CMK (cell line): ENCODE measurements at regions not wholly inside any gene's neighbourhood (a gene's known extent, or its start where the extent isn't known, plus 50 kb on each side); places are given as distances from the start of the nearest gene placed in this dataset.
"Not testable (repeated sequence)": the region's sequence is repeated elsewhere in the genome, so short reads cannot be mapped to it uniquely, and the experiment has no call there.

ENCODE experiments used
- DNase-seq: peaks from one replicate; pipeline ENCODE4 v3.0.0-alpha.2; 2010; ENCODE audit warnings: low read depth

DNA sequence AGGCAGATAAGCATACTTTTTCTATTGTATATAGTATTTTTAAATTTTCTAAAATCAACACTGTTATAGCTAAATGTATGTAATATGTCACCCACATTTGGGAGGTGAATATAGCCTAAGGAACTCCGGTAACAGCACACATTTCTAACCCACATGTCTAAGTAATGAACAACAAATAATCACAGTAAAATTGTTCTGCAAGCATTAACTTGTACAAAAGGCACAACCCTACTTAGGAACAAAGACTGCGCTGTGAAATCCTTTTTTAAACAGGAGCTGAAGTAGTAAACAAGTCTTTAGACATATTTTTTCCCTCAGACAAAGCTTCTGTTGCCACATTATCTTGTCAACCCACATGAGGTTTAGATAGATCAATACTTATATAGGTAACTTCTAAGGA is 872.4 kb upstream of the SLC35B3 start:
- no peak for DNase-seq

- no peak for DNase-seq
These were observed 871.8 kb upstream of the SLC35B3 start for GRCh38 chr6:9307187-9307586.

DNA sequence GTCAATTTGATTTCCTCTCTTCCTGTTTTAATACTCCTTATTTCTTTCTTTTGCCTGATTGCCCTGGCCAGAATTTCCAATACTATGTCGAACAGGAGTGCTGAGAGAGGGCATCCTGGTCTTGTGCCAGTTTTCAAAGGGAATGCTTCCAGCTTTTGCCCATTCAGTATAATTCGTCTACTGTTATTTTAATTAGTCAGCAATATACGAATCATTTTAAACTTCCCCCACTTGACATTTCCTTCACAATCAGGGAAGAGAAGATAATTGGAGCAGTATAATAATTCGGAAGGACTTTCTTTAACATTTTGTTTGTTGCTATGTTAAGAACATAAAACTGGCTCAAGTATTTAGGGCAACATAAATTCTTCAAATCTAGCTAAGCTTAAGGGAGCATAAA is 860.3 kb upstream of the SLC35B3 start:
- DNase-seq: no peak

GRCh38 chr6:9292975-9293374 is 857.6 kb upstream of the SLC35B3 start:
- DNase-seq: no peak

DNA sequence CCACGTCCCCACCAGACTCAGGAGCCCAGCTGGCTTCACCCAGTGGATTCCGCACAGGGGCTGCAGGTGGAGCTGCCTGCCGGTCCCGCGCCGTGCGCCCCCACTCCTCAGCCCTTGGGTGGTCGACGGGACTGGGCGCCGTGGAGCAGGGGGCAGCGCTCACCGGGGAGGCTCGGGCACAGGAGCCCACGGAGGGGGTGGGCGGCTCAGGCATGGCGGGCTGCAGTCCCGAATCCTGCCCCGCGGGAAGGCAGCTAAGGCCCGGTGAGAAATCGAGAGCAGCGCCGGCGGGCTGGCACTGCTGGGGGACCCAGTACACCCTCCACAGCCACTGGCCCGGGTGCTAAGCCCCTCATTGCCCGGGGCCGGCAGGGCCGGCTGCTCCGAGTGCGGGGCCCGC is 855.0 kb upstream of the SLC35B3 start:
- DNase-seq: not testable (repeated sequence)

DNA sequence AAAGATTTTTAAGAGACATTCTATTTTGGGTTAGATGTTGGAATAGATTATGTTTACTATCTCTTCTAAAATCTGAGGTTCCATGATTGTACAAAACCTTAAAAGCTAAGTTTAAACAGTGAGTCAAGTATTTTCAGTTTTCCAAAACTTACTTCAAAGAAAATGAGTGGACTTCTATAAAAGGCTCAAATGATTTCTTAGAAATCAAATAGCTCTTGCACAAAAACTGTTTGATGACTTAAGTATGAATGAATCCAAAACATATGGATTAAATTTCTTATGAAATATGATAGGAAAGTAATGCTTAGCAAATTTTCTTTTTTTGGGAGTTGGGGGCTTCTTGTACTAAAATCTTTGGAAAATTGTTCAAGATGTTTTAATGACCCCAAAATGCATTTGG is 837.3 kb upstream of the SLC35B3 start:
- no peak for DNase-seq

GRCh38 chr6:9266741-9267140 is 831.4 kb upstream of the SLC35B3 start:
- no peak for DNase-seq

DNA sequence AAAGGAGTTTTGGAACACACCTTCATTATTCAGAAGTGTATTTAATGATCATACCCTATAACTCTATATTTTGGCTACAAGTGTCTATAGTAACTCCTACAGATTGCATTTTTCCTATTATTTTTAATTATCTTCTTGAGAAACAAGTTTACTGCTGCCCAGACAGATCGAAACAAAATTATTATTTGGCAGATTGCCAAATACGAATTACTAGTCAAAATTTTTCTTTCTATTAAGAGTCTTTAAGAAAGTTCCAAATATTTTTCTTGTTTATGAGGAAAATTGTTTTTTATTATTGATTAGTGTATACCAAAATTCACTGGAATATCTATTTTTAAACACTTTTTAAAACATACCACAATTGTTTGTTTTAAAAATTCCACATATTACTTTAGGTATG is 821.9 kb upstream of the SLC35B3 start:
- DNase-seq: no peak

DNA sequence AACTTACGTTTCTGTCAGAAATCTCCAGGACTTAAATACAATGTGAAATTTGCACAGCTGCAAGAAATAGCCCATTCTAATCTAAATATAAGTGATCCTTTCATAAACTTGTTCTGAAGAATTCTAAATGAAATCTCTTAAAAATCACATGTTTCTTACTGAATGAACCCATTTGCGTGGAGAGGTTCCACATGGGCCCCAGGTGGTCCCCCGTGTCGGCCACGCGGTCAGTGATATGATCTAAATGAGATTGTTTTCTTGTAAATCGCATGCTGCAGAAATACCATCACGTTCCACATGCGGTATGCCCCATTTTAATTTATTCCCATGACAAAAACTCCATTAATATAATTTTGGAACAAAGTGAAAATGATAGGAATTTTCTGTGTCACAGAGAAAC is 818.9 kb upstream of the SLC35B3 start:
- DNase-seq: no peak

- DNase-seq: no peak
These were observed 817.5 kb upstream of the SLC35B3 start for GRCh38 chr6:9252799-9253198.

DNA sequence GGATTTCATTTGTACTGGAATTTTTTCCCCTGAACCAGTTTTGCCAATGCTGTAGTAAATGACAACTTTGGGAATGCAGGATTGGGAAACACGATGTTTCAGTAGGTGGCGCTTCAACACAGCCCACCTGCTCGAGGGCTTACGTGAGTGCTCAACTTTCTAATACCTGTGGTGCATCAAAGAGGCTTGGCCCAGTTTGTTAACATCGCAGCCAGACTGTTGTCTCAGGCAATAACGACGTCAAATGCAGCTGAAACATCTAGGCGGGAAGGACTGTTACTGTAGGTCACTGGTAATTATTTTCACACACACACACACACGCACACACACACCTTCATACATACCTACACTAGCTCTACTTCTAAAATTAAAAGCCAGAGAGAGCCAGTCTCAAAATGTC is 815.5 kb upstream of the SLC35B3 start:
- no peak for DNase-seq

DNA sequence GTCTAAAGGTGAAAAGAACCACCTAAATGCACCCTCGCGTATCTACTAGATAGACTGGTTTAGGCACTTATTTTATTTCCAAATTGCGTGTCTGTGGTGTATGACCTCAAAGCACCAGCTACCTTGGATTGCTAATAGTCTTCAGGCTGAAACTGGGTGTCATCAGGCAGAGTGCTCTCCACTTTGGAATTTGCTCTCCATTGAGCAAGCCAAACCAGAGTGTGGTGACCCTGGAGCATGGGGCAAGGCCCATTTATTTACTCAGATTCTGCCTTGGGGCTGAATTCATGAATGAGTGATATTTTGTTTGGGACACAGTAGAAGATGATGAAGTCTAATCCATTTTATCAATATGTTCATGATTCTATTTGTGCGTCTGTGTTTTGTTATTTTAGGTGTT is 812.8 kb upstream of the SLC35B3 start:
- no peak for DNase-seq

- DNase-seq: no peak
These were observed 805.5 kb upstream of the SLC35B3 start for GRCh38 chr6:9240861-9241260.

DNA sequence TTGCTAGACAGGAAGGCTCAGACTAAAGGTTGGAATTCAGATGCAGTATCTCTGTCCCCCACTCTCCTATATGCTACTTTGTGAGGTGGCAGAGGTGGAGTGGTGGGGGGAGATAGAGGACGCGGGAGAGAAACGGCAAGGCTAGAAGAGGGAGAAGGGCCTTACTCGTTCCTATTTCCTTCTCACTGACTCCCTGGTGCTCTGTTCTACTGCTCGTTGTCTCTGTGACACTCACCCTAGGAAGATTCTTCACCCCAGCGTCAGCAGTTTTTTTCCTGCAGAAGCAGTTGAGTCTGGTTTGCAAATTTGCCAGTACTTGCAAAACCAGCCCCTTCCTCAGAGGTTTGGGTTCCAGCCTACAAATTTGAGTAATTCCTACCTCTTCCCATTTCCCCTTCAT is 801.1 kb upstream of the SLC35B3 start:
- no peak for DNase-seq

DNA sequence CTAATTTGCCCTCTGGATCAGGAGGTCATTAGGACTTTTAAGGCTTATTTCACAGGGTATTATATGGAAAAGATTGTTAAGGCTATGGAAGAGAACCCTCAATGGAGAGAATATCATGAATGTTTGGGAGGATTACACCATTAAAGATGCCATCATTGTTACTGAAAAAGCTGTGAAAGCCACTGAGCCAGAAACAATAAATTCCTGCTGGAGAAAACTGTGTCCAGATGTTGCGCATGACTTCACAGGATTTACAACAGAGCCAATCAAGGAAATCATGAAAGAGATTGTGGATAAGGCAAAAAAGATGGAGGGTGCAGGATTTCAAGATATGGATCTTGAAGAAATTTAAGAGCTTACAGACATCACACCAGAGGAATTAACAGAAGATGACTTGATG is 798.3 kb upstream of the SLC35B3 start:
- DNase-seq: no peak

GRCh38 chr6:9233226-9233625 is 797.9 kb upstream of the SLC35B3 start:
- DNase-seq: no peak

GRCh38 chr6:9225441-9225871 is 790.1 kb upstream of the SLC35B3 start:
- DNase-seq: no peak

DNA sequence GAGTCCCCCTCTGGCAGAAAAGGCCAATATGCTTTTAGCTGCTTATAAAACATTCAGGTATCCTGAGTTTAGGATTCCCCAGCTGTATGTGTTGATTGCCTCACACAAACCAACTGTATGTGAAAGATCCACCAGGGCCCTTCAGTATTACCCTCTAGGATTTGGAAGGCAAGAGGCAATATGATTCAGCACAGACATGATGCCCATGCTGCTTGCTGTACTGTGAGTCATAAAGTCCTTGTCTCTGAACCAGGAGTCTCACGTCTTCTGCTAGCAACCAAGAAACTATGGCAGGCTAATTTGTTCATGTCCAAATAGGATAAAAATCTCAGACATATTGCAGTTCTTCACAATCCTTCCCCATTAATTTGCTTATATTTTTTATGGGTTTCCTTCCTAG is 789.2 kb upstream of the SLC35B3 start:
- DNase-seq: no peak

GRCh38 chr6:9213717-9214116 is 778.4 kb upstream of the SLC35B3 start:
- not testable (repeated sequence) for DNase-seq

GRCh38 chr6:9208966-9209365 is 773.6 kb upstream of the SLC35B3 start:
- no peak for DNase-seq

DNA sequence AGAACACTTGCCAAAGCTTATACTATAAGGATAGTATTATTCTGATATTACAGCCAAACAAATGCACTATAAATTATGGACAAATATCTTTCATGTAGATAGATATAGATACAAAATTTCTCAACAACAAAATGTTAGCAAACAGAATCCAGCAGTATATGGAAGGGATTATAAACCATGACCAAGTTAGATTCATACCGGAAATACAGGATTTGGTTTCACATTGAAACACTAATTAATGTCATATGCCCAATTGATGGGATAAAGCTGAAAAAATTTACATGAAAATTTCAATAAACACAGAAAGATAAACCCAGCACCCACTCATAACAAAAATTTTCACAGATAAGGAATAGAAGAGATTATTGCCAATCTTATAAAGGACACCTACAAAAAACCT is 770.3 kb upstream of the SLC35B3 start:
- DNase-seq: no peak

DNA sequence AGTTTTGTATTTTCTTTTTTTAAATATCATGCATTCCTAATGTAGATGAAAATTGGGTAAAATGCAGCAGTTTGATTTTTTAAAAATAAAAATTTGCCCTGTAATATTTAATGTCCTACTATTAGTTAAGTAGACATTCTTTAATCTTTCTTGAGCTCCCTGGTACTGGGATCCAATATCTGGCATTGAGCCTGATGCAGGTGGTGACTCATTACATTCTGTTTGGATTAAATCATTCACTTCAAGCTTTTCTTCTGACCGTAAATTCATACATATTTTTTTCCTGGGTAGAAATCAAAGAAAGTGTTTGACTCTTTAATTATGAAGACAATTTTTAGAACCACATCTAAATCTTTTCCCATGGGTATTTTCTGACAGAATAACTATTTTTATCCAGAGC is 768.8 kb upstream of the SLC35B3 start:
- DNase-seq: no peak

DNA sequence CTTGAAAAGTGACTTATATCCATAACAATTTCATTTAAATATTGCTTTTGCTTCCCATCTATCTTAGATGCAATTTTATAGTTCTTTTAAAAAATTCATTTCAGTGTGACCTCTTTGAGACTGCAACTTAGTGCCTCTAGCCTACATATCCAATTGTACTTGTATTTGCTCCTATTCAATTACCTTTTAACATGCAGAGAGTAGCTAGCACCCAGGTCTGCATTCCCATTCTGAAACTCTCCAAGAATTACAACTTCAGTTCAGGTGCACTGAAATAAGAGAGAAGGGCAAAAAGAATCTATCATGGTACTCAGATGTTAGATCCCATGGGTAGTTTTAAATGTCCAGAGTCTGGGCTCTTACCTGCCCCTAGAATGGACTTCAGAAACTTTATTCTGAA is 765.4 kb upstream of the SLC35B3 start:
- no peak for DNase-seq

DNA sequence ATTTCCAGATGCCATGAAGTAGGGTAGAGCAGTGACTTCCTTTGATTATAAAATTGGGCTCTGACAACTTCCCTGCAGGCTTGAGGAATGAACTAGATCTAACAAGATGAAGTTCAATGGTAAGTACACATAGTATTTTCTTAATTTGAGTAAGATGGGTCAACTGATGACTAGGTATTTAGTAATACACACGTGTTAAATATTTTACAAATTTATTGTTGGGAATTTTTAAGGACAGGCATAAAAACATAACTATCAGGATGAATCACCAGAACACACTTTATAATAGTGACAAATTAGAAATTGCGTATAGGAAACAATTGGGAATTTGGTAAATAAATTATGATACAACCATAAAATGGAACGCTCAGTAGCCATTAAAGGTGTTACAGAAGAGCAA is 762.4 kb upstream of the SLC35B3 start:
- no peak for DNase-seq

DNA sequence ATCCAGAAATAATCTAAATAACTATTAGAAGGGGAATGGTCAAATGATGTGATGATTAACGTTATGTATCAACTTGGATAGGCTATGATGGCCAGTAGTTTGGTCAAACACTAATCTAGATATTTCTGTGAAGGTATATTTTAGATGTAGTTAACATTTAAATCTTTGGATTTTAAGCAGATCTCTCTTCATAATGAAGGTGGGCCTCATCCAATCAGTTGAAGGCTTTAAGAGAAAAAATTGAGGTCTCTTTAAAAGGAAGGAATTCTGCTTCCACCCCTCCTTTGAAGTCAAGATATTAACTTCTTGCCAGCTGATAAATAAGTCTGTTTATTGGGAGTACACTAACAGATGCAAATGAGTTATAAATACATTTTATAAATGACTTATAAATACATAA is 760.0 kb upstream of the SLC35B3 start:
- no peak for DNase-seq
